Small intestine (tissue), 7 donors: ENCODE measurements at regions not wholly inside any gene's neighbourhood (a gene's known extent, or its start where the extent isn't known, plus 50 kb on each side); places are given as distances from the start of the nearest gene placed in this dataset.

Experiments used
- DNase-seq, 2 donors: peaks; one replicate each; pipeline versions ENCODE4 v3.0.0 to v3.0.0-alpha.2; 2013
- FAIRE-seq: peaks from 2 replicates; lab custom pipeline; 2012; peaks lifted over from hg19 to GRCh38; lab: Jason Lieb, UNC
- H3K27ac ChIP-seq, 3 donors: one replicate each; pipeline ENCODE4 v1.5.1; 2013; ENCODE audit warnings: low read length in 2 of 3, mild to moderate bottlenecking in 2 of 3, control low read depth in 1 of 3, inconsistent platforms in 1 of 3, low read depth in 1 of 3, moderate library complexity in 1 of 3
- H3K27me3 ChIP-seq, 3 donors: one replicate each; pipeline ENCODE4 v1.6.1; 2013; ENCODE audit warnings: low read length in 3 of 3, inconsistent platforms in 1 of 3; ENCODE audit not compliant: control insufficient read depth in 3 of 3, insufficient read depth in 3 of 3
- H3K36me3 ChIP-seq, 3 donors: one replicate each; pipeline ENCODE4 v1.6.1; 2013; ENCODE audit warnings: low read length in 3 of 3, inconsistent platforms in 1 of 3, low read depth in 1 of 3, mild to moderate bottlenecking in 1 of 3, moderate library complexity in 1 of 3; ENCODE audit not compliant: control insufficient read depth in 3 of 3, insufficient read depth in 2 of 3
- H3K4me1 ChIP-seq, 3 donors: one replicate each; pipeline ENCODE4 v1.6.1; 2013; ENCODE audit warnings: low read length in 2 of 3, inconsistent platforms in 1 of 3, low read depth in 1 of 3, mild to moderate bottlenecking in 1 of 3, moderate library complexity in 1 of 3; ENCODE audit not compliant: control insufficient read depth in 3 of 3, insufficient read depth in 2 of 3
- H3K4me3 ChIP-seq, 3 donors: one replicate each; pipeline ENCODE4 v1.5.1; 2013; ENCODE audit warnings: low read length in 3 of 3, control low read depth in 1 of 3, inconsistent platforms in 1 of 3, low read depth in 1 of 3, mild to moderate bottlenecking in 1 of 3, moderate library complexity in 1 of 3
- H3K9me3 ChIP-seq, 2 donors: one replicate each; pipeline ENCODE4 v1.6.1; 2013; ENCODE audit warnings: low read depth in 1 of 2, low read length in 1 of 2; ENCODE audit not compliant: control insufficient read depth in 2 of 2, insufficient read depth in 1 of 2
- WGBS, 3 donors: extraction: QIAGEN DNeasy Blood & Tissue Kit; methylation state at CpG; one replicate each; pipeline ENCODE4 v1.1.7; 2013; 5-methylcytosine and 5-hydroxymethylcytosine counted together
- donor health status: healthy with polysubstance abuse.
- donor health status: control.
- donor health status: control.
- donor health status: Bipolar disorder and iron deficiency.
- donor health status: healthy.

GRCh38 chr19:28530406-28531035 is 682.4 kb downstream of the UQCRFS1 start:
- FAIRE-seq: no peak
- no peaks in the 10 kb centered on the region for H3K9me3 ChIP-seq
- WGBS, 3 donors: 75 to 80% (median 79%) methylated on average over 2 of the region's 2 CpGs
- no peak for DNase-seq
- H3K36me3 ChIP-seq: no peaks in the 10 kb centered on the region
- H3K4me1 ChIP-seq: no peaks in the 10 kb centered on the region
- H3K27me3 ChIP-seq: no peaks in the 10 kb centered on the region
- H3K4me3 ChIP-seq: no peak overlapping the region
- no peak overlapping the region for H3K27ac ChIP-seq

GRCh38 chr19:28526038-28526437 is 686.9 kb downstream of the UQCRFS1 start:
- Histone ChIP-seq H3K9me3 (no peaks in the 10 kb centered on the region), H3K27ac (no peak overlapping the region), H3K27me3 (no peaks in the 10 kb centered on the region), H3K4me1 (no peaks in the 10 kb centered on the region), H3K36me3 (no peaks in the 10 kb centered on the region), H3K4me3 (no peak overlapping the region)
- DNase-seq: no peak
- no peak for FAIRE-seq
- 31 to 53% (median 36%) methylated on average over 2 of the region's 2 CpGs for WGBS, 3 donors

GRCh38 chr19:28523619-28524018 is 689.3 kb downstream of the UQCRFS1 start:
- FAIRE-seq (no peak), DNase-seq (no peak)
- Histone ChIP-seq H3K27me3 (no peaks in the 10 kb centered on the region), H3K4me3 (no peak overlapping the region), H3K27ac (no peak overlapping the region), H3K9me3 (no peaks in the 10 kb centered on the region), H3K36me3 (no peaks in the 10 kb centered on the region), H3K4me1 (no peaks in the 10 kb centered on the region)
- 37 to 73% (median 46%) methylated on average over 4 of the region's 4 CpGs for WGBS, 3 donors

- no peaks in the 10 kb centered on the region for H3K27me3 ChIP-seq
- no peaks in the 10 kb centered on the region for H3K4me1 ChIP-seq
- 83 to 92% (median 88%) methylated on average over 8 of the region's 8 CpGs for WGBS, 3 donors
- no peaks in the 10 kb centered on the region for H3K36me3 ChIP-seq
- FAIRE-seq (no peak), DNase-seq (no peak)
- no peak overlapping the region for H3K4me3 ChIP-seq
- H3K9me3 ChIP-seq: no peaks in the 10 kb centered on the region
- H3K27ac ChIP-seq: no peak overlapping the region
These were observed 690.4 kb downstream of the UQCRFS1 start for GRCh38 chr19:28522545-28522922.

GRCh38 chr19:28521614-28522544 is 691.1 kb downstream of the UQCRFS1 start:
- Histone ChIP-seq H3K27ac (no peak overlapping the region), H3K4me3 (no peak overlapping the region), H3K27me3 (no peaks in the 10 kb centered on the region), H3K9me3 (no peaks in the 10 kb centered on the region), H3K36me3 (no peaks in the 10 kb centered on the region), H3K4me1 (no peaks in the 10 kb centered on the region)
- DNase-seq (no peak), FAIRE-seq (no peak)
- 50 to 75% (median 57%) methylated on average over 9 of the region's 9 CpGs for WGBS, 3 donors

GRCh38 chr19:28520998-28521568 is 691.9 kb downstream of the UQCRFS1 start:
- DNase-seq: no peak
- H3K27ac ChIP-seq: no peak overlapping the region
- H3K4me1 ChIP-seq: no peaks in the 10 kb centered on the region
- H3K36me3 ChIP-seq: no peaks in the 10 kb centered on the region
- H3K4me3 ChIP-seq: no peak overlapping the region
- no peaks in the 10 kb centered on the region for H3K27me3 ChIP-seq
- no peak for FAIRE-seq
- no peaks in the 10 kb centered on the region for H3K9me3 ChIP-seq

- no peak overlapping the region for H3K27ac ChIP-seq
- no peaks in the 10 kb centered on the region for H3K36me3 ChIP-seq
- H3K27me3 ChIP-seq: no peaks in the 10 kb centered on the region
- H3K9me3 ChIP-seq: no peaks in the 10 kb centered on the region
- H3K4me3 ChIP-seq: no peak overlapping the region
- no peaks in the 10 kb centered on the region for H3K4me1 ChIP-seq
- DNase-seq: no peak
- 81 to 86% (median 81%) methylated on average over 15 of the region's 15 CpGs for WGBS, 3 donors
- no peak for FAIRE-seq
These were observed 692.7 kb downstream of the UQCRFS1 start for GRCh38 chr19:28519952-28520861.

- WGBS, 3 donors: 67 to 72% (median 71%) methylated on average over 8 of the region's 8 CpGs
- Histone ChIP-seq H3K27me3 (no peaks in the 10 kb centered on the region), H3K4me3 (no peak overlapping the region), H3K27ac (no peak overlapping the region), H3K36me3 (no peaks in the 10 kb centered on the region), H3K4me1 (no peaks in the 10 kb centered on the region), H3K9me3 (no peaks in the 10 kb centered on the region)
- DNase-seq: no peak
- FAIRE-seq: no peak
These were observed 693.7 kb downstream of the UQCRFS1 start for GRCh38 chr19:28519218-28519779.
